Pancreas (tissue), 10 donors: ENCODE measurements at regions not wholly inside any gene's neighbourhood (a gene's known extent, or its start where the extent isn't known, plus 50 kb on each side); places are given as distances from the start of the nearest gene placed in this dataset.

Experiments used
- ATAC-seq, 4 donors: fragments of 200-7000 bp; cut with Tn5 transposase; one replicate each; pipeline versions ENCODE4 v1.8.0 to v1.9.1; 2020; ENCODE audit warnings: mild to moderate bottlenecking in 4 of 4, moderate library complexity in 4 of 4
- DNase-seq, 6 donors: peaks; one replicate each; pipeline ENCODE4 v3.0.0-alpha.2; 2020
- FAIRE-seq: peaks from 2 replicates; lab custom pipeline; 2012; peaks lifted over from hg19 to GRCh38; lab: Jason Lieb, UNC
- H3K27ac ChIP-seq, 4 donors: fragments of 200-600 bp; sonication (generic); 1 replicate in 3 of 4; 2 replicates in 1 of 4; pipeline versions ENCODE4 v1.5.0 to v1.8.0; 2020
- H3K27me3 ChIP-seq, 4 donors: fragments of 200-600 bp; one replicate each; pipeline ENCODE4 v1.8.0; 2021
- H3K36me3 ChIP-seq, 3 donors: fragments of 200-600 bp; sonication (generic) in 1 of 3; one replicate each; pipeline versions ENCODE4 v1.5.0 to v1.8.0; 2020 to 2021
- H3K4me1 ChIP-seq, 3 donors: fragments of 200-600 bp; one replicate each; pipeline ENCODE4 v1.8.0; 2021
- H3K4me3 ChIP-seq, 4 donors: fragments of 200-600 bp; sonication (generic) in 2 of 4; one replicate each; pipeline versions ENCODE4 v1.5.0 to v1.8.0; 2020 to 2021
- H3K9me3 ChIP-seq, 4 donors: fragments of 200-600 bp; one replicate each; pipeline ENCODE4 v1.8.0; 2021
- WGBS, 2 donors: extraction: QIAGEN DNeasy Blood & Tissue Kit; methylation state at CpG; one replicate each; pipeline ENCODE4 v1.1.7; 2013; 5-methylcytosine and 5-hydroxymethylcytosine counted together
- intact Hi-C, 3 donors: fragments of 100-400 bp; cut with DNase I; formaldehyde crosslinking; loops; one replicate each; pipeline versions ENCODE4 v1.11.1 to v1.14.2; 2022
- TF ChIP-seq, protein P1 (sequence below), 4 donors: fragments of 200-600 bp; sonication (generic) in 3 of 4; IDR thresholded peaks; one replicate each; pipeline versions ENCODE4 v1.5.0 to v1.8.0; 2021; ENCODE audit warnings: antibody characterized with exemption in 4 of 4
- donor health status: healthy with polysubstance abuse.
- donor health status: DM: no; HTN: no; CAD: no; lungs with moderate emphysema.
- donor health status: DM: no; HTN: no; CAD: no.
- donor health status: control.
- donor health status: control.
- donor health status: Bipolar disorder and iron deficiency.
- donor health status: DM: yes; HTN: yes; CAD: no.
- donor health status: DM: no; HTN: no; CAD: no.
- donor health status: DM: no; HTN: no; CAD: no.
- donor health status: DM: yes; HTN: yes; CAD: no.

DNA sequence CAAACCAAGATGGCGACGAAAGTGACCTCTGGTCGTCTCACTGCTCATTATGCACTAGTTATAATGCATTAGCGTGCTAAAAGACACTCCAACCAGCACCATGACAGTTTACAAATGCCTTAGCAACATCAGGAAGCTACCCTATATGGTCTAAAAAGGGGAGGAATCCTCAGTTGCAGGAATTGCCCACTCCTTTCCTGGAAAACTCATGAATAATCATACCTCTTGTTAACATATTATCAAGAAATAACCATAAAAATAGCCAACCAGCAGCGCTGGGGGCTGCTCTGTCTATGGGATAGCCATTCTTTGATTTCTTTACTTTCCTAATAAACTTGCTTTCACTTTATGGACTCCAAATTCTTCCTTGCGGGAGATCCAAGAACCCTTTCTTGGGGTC lies 595.7 kb upstream of the KLF4 start:
- FAIRE-seq (no peak), DNase-seq (no peak), ATAC-seq (no peak)
- Histone ChIP-seq H3K4me1 (no peaks in the 10 kb centered on the region), H3K27me3 (no peaks in the 10 kb centered on the region), H3K4me3 (no peak overlapping the region), H3K9me3 (no peaks in the 10 kb centered on the region), H3K27ac (no peak overlapping the region), H3K36me3 (no peaks in the 10 kb centered on the region)
- WGBS, 2 donors, result 73 to 86% methylated on average over 6 of the region's 6 CpGs
- TF ChIP-seq, protein P1, sequence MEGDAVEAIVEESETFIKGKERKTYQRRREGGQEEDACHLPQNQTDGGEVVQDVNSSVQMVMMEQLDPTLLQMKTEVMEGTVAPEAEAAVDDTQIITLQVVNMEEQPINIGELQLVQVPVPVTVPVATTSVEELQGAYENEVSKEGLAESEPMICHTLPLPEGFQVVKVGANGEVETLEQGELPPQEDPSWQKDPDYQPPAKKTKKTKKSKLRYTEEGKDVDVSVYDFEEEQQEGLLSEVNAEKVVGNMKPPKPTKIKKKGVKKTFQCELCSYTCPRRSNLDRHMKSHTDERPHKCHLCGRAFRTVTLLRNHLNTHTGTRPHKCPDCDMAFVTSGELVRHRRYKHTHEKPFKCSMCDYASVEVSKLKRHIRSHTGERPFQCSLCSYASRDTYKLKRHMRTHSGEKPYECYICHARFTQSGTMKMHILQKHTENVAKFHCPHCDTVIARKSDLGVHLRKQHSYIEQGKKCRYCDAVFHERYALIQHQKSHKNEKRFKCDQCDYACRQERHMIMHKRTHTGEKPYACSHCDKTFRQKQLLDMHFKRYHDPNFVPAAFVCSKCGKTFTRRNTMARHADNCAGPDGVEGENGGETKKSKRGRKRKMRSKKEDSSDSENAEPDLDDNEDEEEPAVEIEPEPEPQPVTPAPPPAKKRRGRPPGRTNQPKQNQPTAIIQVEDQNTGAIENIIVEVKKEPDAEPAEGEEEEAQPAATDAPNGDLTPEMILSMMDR (IDR thresholded peaks at IDR 0.05), result no peak
- intact Hi-C loops, result no loop called here

DNA sequence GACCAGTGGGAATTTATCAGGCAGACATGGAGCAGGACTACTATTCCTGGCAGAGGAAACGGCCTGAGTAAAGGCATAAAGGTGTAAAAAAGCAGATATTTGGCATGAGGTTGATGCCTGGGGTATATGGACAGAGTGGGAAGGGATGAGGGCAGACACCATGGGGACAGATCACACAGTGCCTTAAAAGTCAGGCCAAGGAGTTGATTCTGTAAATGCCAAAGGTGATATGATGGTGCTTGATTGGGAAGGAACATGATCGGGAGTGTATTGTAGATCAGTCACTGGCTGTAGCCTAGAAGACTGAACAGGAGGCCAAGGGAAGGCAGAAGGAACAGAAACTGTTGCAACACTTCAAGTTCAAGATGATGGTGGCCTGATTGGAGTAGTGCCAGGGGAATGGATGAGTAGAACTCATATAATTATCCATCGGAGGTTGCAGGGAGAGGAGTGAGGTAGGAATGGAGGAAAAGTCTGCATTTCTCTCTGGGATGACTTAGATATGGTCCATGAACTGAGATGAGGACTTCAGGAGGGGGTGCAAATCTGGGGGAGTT lies 594.3 kb upstream of the KLF4 start:
- intact Hi-C loops, result no loop called here
- H3K27me3 ChIP-seq, result no peaks in the 10 kb centered on the region

DNA sequence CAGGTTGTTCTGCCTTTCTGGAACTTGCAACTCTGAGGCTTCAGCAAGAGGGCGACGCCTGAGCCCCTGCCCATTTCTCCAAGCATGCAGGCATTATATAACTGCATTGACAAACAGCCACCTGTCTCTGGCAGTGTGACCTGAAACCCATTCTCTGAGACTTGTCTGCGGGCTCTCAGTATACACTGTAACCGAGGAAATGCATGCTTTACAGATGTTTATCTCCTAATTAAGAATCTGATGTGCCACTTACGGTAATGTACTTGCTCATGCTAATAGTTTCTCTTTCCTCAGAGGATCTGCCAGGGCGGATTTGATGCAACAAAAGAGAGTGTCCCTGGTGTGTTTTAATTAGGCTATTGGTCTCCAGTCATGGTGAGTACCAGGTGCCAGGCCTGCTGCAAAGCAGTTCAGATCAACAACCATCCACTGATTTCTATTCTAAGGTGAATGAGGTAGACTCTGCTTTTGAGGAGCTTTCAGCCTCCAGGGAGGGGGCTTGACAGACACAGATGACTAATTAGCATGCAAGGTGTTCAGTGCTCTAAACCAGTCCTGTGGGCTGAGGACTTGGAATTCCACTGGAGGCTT lies 593.7 kb upstream of the KLF4 start:
- Histone ChIP-seq H3K27ac (no peak overlapping the region), H3K27me3 (no peaks in the 10 kb centered on the region), H3K4me1 (no peaks in the 10 kb centered on the region), H3K36me3 (no peaks in the 10 kb centered on the region), H3K9me3 (no peaks in the 10 kb centered on the region), H3K4me3 (no peak overlapping the region)
- FAIRE-seq (no peak), ATAC-seq (no peak), DNase-seq (no peak)
- TF ChIP-seq, protein P1 (IDR thresholded peaks at IDR 0.05), result no peak
- 76 to 79% methylated on average over 6 of the region's 6 CpGs for WGBS, 2 donors
- intact Hi-C loops, result no loop called here

More for the DNA sequence above, 594.3 kb upstream of the KLF4 start:
- WGBS, 2 donors, result 72 to 81% methylated on average over 3 of the region's 3 CpGs
- TF ChIP-seq, protein P1 (IDR thresholded peaks at IDR 0.05), result no peak
- peak in 1 of 6 donors; percentile 31 for DNase-seq
- Histone ChIP-seq H3K27ac (no peak overlapping the region), H3K36me3 (no peaks in the 10 kb centered on the region), H3K4me3 (no peak overlapping the region), H3K9me3 (no peaks in the 10 kb centered on the region), H3K4me1 (no peaks in the 10 kb centered on the region)
- no peak for ATAC-seq
- no peak for FAIRE-seq

- FAIRE-seq, result no peak
- Histone ChIP-seq H3K27me3 (no peaks in the 10 kb centered on the region), H3K27ac (no peak overlapping the region), H3K36me3 (no peaks in the 10 kb centered on the region), H3K4me3 (no peak overlapping the region), H3K9me3 (no peaks in the 10 kb centered on the region), H3K4me1 (no peaks in the 10 kb centered on the region)
- intact Hi-C loops, result no loop called here
- DNase-seq, result no peak
- TF ChIP-seq, protein P1 (IDR thresholded peaks at IDR 0.05), result no peak
- no peak for ATAC-seq
Measured at GRCh38 chr9:108081112-108081511, 591.5 kb upstream of the KLF4 start.

DNA sequence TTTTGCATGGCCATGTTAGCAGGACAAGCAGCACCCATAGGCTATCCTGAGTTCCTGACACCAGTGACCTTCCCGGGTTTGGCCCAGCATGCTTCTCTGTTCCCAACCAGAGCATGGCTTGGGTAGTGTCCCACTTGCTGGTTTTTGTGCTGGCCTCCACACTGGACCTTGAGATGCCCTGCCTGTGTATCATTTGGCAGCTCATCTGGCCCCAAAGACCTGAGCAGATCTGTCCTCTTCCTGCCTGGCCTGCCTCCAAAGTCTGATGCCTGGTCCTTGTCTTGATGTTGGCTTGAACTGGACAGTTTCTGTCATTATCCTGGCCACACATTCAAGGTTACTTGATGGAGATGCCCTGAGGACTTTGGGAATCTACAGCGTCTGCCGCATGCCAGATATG lies 590.7 kb upstream of the KLF4 start:
- no peak for FAIRE-seq
- Histone ChIP-seq H3K9me3 (no peaks in the 10 kb centered on the region), H3K4me3 (no peak overlapping the region), H3K27ac (no peak overlapping the region), H3K27me3 (no peaks in the 10 kb centered on the region), H3K36me3 (no peaks in the 10 kb centered on the region), H3K4me1 (no peaks in the 10 kb centered on the region)
- DNase-seq, result no peak
- TF ChIP-seq, protein P1 (IDR thresholded peaks at IDR 0.05), result no peak
- no peak for ATAC-seq
- intact Hi-C loops, result no loop called here
- WGBS, 2 donors, result 79 to 82% methylated on average over 3 of the region's 3 CpGs
